Stimulated activated CD4-positive, alpha-beta T cell treated with anti-CD3 and anti-CD28 coated beads, Interleukin-12 subunit alpha, Interleukin-12 subunit beta, amount 100 ng/mL, for 48 hours (primary cell): ENCODE measurements at regions not wholly inside any gene's neighbourhood (a gene's known extent, or its start where the extent isn't known, plus 50 kb on each side); places are given as distances from the start of the nearest gene placed in this dataset.

Source experiments
- DNase-seq, 3 donors: peaks; one replicate each; pipeline ENCODE4 v3.0.0-alpha.2; 2020; ENCODE audit warnings: low read depth in 2 of 3, low spot score in 1 of 3

DNA sequence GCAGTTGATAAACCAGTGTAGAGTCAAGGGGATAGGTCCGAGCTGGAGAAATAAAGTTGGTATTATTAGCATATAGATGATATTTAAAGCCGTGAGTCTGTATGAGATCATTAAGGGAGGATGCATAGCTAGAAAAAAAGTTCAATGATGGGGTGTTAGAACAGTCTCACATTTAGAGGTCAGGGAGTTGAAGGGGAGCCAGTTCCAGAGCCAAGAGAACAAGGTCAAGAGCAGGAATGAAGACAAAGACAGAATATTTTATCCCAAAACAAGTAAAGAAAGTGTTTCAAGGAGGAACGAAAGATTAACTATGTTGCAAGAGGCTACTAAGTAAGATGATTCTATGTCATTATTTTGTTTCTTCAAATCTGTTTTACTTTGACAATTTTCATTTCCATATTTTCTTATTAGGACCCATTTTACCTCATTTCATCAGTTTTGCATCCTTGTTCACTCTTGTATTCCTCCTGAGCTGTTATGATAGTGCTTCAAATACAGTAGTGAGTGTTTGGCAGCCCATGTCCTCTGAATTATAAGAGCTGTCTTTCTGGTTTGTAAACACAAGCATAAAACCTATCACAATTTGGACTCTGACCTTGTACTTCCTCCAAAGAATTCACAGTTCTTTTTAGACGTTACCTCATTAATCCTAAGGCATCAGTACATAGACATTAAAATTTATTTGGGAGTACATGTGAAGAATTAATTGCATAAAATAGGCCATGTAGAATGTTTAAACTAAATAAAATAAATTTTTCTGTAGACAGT lies 695.7 kb upstream of the NECTIN3 start:
- DNase-seq: no peak

DNA sequence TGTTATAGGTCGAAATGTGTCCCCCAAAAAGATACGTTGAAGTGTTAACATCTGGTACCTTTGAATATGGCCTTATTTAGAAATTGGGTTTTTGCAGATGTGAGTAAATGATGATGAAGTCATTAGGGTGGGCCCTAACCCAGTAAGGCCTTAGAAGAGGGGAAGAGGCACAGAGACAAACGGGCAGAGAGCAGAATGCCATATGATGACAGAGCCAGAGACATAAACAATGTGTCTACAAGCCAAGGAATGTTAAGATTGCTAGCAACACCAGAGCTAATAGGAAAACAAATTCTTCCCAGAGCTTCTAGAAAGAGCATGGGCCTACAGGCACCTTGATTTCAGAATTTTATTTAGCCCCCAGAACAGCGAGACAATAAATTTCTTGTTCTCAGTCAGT lies 693.1 kb upstream of the NECTIN3 start:
- DNase-seq: no peak

DNA sequence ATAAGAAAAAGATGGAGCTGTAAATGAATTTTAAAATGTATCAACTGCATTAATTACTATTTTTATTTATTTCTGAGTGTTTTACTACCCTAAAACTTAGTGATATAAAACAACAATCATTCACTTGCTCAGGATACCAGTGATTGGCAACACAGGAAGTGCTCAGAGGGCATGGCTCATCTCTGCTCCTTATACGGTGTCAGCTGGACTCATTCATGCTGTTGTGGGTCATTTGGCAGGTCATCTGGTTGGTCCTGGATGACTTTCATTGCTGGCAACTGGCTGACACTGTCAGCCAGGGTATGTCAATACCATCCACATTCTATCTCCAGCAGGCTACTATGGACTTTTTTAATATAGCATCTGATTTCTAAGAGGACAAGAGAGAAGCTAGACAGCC lies 689.6 kb upstream of the NECTIN3 start:
- no peak for DNase-seq

GRCh38 chr3:110383356-110383755 lies 688.3 kb upstream of the NECTIN3 start:
- DNase-seq: no peak

- no peak for DNase-seq
Observed at GRCh38 chr3:110384601-110385000, 687.0 kb upstream of the NECTIN3 start.

DNA sequence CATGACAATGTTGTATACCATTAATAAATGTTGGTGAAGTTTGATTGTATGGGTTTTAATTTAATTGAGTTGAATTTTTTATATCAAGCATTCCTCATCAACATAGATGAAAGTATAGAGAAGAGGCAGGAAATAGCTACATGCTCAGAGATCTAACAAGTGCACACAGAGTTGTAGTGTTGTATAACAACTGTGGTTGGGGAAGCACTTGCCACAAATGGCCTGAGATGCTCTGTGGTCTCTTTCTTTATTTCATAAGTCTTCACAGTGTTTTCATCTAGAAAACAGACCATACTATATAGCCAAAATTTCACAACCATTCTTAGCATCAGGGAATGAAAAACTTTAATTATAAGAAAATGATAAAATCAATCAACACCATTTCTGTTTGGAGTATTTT lies 682.6 kb upstream of the NECTIN3 start:
- no peak for DNase-seq

DNA sequence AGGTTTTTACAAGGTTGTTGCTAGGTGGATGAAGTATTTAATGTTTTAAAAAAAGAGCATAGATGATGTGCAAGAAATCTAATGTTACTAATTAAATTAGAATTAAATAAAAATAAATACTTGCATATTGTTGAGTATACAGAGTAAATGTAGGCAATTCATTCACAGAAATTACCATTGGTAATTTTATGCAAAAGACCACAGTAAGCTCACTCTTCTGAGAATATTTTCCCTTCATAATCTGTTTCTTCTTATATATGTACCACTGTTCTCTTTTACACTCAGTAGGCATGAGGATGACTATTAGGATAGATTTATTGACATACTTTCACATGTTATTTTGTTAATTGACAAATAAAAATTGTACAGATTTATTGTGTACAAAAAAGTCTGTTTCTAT lies 681.2 kb upstream of the NECTIN3 start:
- DNase-seq: no peak

GRCh38 chr3:110391042-110391441 lies 680.6 kb upstream of the NECTIN3 start:
- DNase-seq: no peak

DNA sequence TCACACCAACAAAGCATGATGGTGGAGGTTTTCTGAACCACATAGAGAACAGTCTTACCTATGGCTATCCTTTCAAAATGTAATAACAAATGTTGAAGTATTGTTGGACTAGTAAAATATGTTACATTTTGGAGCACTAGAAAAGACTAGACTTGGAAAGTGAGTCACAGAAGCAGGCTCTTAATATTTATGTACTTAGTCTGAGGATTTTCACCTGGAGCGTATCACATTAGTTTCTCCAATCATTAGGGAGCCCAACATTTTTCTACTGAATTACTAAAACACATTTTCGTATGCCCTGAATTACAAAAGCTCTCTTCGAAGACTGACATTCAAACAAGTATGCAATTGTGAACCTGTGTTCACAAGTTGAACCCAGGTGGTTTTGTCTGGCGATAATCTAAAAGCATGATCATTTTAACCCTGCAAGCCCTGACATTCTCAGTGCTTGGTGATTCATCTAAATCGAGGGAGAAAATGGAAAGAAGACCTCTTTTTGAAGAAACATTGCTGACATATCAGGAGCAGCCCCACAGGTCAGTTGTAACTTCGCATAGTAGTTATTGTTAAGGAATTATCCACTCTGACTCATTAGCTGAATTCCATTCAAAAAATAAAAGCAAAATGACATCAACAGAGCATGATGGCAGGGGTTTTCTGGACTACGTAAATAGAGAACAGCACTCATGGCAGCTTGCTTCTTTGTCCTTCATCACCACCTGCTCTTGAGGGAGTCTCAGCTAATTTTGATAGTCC lies 679.8 kb upstream of the NECTIN3 start:
- no peak for DNase-seq

GRCh38 chr3:110393941-110394340 lies 677.7 kb upstream of the NECTIN3 start:
- no peak for DNase-seq

GRCh38 chr3:110397115-110397514 lies 674.5 kb upstream of the NECTIN3 start:
- no peak for DNase-seq

GRCh38 chr3:110400315-110400714 lies 671.3 kb upstream of the NECTIN3 start:
- DNase-seq: no peak

GRCh38 chr3:110405830-110406585 lies 665.6 kb upstream of the NECTIN3 start:
- DNase-seq: no peak

- DNase-seq: no peak
Observed at GRCh38 chr3:110413266-110413665, 658.4 kb upstream of the NECTIN3 start.

GRCh38 chr3:110413807-110414748 lies 657.5 kb upstream of the NECTIN3 start:
- DNase-seq: no peak

DNA sequence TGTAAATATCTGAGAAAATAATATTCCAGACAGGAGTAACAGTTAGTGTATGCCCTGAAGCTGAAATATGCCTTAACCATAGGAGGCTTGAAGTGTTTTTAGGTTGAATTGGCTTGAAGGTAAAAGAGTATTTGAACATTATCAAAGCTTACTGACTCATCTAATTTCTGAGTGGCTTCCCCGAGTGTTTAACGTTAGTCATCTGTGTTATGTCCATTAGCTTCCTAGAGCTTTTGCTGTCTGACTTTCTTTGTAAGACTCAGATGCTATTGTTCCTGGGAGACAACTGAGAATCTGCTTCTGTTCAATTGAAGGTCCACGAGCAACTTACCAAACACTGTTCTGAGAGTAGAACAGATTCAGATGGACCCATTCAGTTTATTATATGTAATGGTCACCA lies 656.8 kb upstream of the NECTIN3 start:
- no peak for DNase-seq

DNA sequence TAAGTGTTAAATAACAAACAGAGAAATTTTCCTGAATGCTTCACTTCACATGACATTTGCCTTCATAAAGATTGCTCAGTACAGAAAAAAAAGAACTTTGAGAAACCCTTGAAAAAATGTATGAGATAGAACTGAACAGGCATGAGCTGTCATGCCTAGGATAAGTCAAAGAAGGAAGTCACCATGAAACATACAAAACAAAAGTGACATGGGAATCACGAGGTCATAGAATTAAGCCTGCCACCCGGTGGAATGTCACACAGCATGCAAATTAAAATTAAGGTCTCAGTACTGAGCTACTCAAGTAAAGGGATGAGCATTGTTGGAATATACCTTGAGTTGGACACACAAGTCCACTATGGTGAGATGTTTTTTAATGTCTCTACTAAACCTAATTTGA lies 652.5 kb upstream of the NECTIN3 start:
- no peak for DNase-seq

- DNase-seq: no peak
Observed at GRCh38 chr3:110419601-110420000, 652.0 kb upstream of the NECTIN3 start.

DNA sequence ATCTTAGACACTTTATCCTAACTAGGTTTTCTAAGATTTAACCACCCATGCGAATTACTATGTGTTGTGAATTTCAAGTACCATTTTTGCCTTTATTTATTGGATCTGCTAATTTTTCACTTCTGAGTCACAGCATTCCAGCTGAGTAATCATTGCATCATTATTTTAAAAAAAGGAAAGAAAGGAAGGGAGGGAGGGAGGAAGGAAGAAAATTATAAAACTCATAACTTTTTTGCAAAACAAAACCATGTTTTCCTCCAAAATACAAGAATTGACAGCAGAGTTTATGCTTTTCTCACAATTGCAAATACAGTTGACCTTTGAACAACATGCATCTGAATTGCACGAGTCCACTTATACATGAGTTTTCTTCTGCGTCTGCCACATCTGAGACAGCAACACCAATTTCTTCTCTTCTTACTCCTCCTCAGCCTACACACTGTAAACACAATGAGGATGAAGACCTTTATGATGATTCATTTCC lies 651.4 kb upstream of the NECTIN3 start:
- no peak for DNase-seq

- no peak for DNase-seq
Observed at GRCh38 chr3:110423276-110423675, 648.3 kb upstream of the NECTIN3 start.

- DNase-seq: no peak
Observed at GRCh38 chr3:110430146-110430545, 641.5 kb upstream of the NECTIN3 start.
